ENCODE measurements at regions not wholly inside any gene's neighbourhood (a gene's known extent, or its start where the extent isn't known, plus 50 kb on each side); places are given as distances from the start of the nearest gene placed in this dataset.

GRCh38 chr20:43241057-43241702, 51.5 kb upstream of the PTPRT start:
- Histone ChIP-seq H3K9ac (ENCODE audit: low read length) (no peak overlapping the region), H3K79me2 (replicated peaks; ENCODE audit: insufficient read depth, low read length) (no peaks in the 10 kb centered on the region), H3K9me3 (ENCODE audit: low read length) (no peaks in the 10 kb centered on the region), H3K27ac (ENCODE audit: low read length) (no peak overlapping the region), H3K4me3 (ENCODE audit: low read length) (no peak overlapping the region), H3K9me2 (ENCODE audit: insufficient read depth, low read length) (no peaks in the 10 kb centered on the region), H3K4me2 (ENCODE audit: low read length) (no peak overlapping the region), H2AFZ (ENCODE audit: low read depth, low read length) (no peak overlapping the region), H3K36me3 (ENCODE audit: insufficient read depth, low read length) (no peaks in the 10 kb centered on the region), H3K27me3 (ENCODE audit: insufficient read depth, low read depth, low read length) (no peaks in the 10 kb centered on the region), H3F3A (ENCODE audit: insufficient read depth, low read length, poor library complexity, severe bottlenecking) (no peaks in the 10 kb centered on the region), H4K20me1 (ENCODE audit: insufficient read depth) (no peaks in the 10 kb centered on the region)
- no peak for TF ChIP-seq REST (IDR thresholded peaks at IDR 0.05; ENCODE audit: borderline replicate concordance)
- no peak for TF ChIP-seq TAF1 (IDR thresholded peaks at IDR 0.05; ENCODE audit: low read depth)
- no peak for TF ChIP-seq POLR2AphosphoS5 (IDR thresholded peaks at IDR 0.05)
- TF ChIP-seq MXI1 (conservative IDR thresholded peaks at IDR 0.05; ENCODE audit: poor library complexity, severe bottlenecking) = no peak

Small RNA genes in the stretch of these regions (small RNA-seq; reads per million reads assigned to genes)
- 0 reads per million in 3 experiments for gene RF00426

All from neural cell (in vitro differentiated cells).